NCI-H345 treated with DMSO at 0.1 percent for 48 hours (cell line): ENCODE measurements at regions not wholly inside any gene's neighbourhood (a gene's known extent, or its start where the extent isn't known, plus 50 kb on each side); places are given as distances from the start of the nearest gene placed in this dataset.

Experiments
- DNase-seq: peaks from one replicate; lab custom pipeline; 2025; ENCODE audit not compliant: unreplicated experiment; lab: John Stamatoyannopoulos, UW

DNA sequence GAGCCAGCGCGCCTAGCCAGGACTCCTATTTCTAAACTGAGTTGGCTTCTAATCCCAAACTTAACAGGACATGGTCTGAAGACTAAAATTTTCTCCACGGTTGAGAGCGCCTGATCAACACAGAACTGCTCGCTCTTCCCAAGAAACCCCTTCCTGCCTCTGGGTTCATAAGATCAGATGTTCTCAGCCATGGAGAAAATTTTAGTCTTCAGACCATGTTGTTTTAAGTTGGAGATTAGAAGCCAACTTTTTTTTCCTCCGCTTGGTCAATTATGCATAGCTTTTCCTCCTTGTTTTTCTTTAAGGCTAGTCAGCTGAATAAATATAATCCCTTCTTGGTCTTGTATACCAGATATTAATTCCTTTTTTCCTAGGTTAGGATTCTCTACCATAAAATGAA lies 356.6 kb upstream of the ADAMTS9 start:
- no peak for DNase-seq

- DNase-seq = no peak
Observed at GRCh38 chr3:65042675-65043074, 354.9 kb upstream of the ADAMTS9 start.

GRCh38 chr3:65039754-65040210 lies 352.0 kb upstream of the ADAMTS9 start:
- no peak for DNase-seq

GRCh38 chr3:65037861-65038260 lies 350.1 kb upstream of the ADAMTS9 start:
- no peak for DNase-seq

- DNase-seq = no peak
Observed at GRCh38 chr3:65035246-65035645, 347.4 kb upstream of the ADAMTS9 start.

DNA sequence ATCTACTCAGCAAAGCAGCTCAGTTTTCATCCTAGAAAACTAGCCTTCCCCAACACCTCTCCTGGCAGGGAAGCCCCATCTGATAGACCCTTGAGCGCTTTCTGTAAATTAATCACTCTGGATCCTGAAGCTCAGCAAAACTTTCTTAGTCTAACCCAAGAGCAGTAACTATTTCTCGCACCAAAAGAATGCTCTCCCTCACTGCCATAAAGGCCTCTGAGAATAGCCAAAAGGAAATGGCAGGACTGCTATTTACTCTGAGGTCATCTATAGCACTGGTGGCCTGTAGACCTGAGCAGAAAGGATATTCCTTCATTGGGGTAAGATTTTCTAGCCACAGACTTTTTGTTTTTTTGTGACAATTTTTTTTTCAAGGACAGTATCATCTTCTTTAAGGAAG lies 345.8 kb upstream of the ADAMTS9 start:
- DNase-seq = no peak

DNA sequence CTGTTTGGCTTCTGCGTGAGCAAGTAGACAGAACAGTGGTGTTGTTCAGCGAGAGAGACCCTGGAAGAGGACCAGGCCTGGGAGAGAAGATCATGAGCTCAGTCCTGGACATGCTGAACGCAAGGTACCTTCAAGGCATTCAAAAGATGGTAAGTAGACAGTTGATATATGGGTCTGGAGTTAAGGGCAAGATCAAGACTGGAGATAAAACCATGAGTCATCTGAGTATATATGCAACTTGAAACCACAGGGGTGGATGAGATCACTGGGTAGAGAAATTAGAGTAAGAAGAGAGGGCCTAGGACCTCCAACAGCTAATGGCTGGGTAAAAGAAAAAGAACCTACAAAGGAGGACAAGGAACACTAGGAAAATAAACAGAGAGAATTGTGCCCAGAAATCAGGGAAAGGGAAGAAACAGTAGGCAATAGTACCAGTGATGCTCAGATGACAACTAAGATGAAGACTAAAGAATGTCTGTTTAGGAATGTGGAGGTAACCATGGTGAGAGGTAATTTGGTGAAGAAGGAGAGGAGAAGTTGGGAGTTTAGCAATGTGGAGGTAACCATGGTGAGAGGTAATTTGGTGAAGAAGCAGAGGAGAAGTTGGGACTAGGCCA lies 343.2 kb upstream of the ADAMTS9 start:
- no peak for DNase-seq

DNA sequence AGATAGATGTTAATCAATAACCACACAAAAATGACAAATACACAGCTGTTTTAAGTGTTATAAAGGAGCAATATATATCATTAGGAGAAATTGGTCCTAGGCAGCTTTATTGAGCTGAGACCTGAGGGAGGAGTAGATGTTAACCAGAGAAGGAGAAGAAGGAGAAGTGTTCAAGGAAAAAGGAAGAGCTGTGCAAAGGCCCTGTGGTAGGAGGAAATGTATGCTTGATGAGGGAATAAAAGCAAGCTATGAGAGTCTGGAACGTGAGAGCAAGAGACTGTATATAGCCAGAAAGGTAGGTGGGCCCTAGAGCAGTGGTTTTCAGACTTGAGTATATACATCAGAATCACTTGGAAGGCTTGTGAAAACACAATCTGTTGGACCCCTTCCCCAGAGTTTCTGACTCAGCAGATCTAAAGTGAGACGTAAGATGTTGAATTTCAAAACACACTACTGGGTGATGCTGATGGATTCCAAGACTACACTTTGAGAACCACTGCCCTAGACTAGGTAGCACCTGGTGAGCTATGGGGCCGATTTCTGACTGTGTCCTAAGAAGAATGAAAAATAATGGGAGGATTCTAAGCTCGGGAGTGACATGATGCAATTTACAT lies 342.3 kb upstream of the ADAMTS9 start:
- DNase-seq = no peak

DNA sequence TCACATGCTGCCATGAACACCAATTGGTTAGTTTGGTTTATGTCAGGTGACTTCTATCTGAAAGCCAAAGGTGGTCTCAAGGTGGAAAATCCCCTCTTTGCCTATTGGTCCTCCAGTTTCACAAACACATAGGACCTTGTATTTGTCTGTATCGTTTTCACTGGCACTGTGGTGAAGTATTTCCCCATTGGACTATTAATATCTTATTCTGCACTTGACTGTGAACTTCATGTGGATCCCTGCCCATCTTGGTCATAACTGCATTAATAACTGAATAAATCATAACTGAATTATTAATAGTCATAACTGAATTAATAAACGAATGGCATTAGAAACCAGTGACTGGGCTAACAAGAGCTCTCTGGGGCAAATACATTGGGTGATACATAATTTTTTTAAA lies 341.3 kb upstream of the ADAMTS9 start:
- no peak for DNase-seq

DNA sequence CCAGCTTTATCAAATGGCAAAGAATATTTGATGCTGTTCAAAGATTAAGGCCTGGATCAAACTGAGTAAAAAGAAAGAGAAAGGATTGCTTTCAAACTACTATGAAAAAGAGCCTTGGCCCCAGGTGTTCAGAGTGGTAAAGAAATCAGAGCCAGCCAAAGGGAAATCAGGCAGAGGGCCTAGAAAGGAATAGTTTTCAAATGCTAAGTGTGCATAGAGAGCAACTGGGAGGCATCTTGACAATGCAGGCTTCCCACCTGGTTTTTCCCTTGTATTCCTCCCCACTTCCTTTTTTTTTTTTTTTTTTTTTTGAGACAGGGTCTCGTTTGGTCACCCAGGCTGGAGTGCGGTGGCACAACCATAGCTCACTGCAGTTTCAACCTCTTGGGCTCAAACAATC lies 340.2 kb upstream of the ADAMTS9 start:
- DNase-seq = no peak

GRCh38 chr3:65027335-65027734 lies 339.5 kb upstream of the ADAMTS9 start:
- DNase-seq = no peak

- DNase-seq = no peak
Observed at GRCh38 chr3:65026151-65026550, 338.4 kb upstream of the ADAMTS9 start.

DNA sequence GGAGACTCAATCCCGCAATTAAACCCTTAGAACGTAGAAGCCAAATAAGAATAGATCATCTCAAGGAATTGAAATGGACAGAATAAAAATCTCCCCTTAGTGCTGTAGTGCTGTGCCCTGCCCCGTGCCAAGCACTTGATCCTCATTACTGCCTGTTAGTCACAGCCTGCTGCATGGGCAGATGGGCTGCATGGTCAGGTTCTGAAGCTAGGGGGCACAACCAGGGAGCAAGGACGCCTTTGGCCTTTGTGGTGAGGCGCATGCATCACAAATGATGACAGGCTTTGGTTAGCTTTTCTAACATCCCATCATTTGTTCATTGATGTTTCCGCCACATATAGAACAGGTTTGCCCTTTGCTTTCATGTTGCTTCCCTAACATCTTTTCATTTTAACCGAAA lies 336.3 kb upstream of the ADAMTS9 start:
- DNase-seq = no peak

GRCh38 chr3:65020281-65021160 lies 332.7 kb upstream of the ADAMTS9 start:
- no peak for DNase-seq

DNA sequence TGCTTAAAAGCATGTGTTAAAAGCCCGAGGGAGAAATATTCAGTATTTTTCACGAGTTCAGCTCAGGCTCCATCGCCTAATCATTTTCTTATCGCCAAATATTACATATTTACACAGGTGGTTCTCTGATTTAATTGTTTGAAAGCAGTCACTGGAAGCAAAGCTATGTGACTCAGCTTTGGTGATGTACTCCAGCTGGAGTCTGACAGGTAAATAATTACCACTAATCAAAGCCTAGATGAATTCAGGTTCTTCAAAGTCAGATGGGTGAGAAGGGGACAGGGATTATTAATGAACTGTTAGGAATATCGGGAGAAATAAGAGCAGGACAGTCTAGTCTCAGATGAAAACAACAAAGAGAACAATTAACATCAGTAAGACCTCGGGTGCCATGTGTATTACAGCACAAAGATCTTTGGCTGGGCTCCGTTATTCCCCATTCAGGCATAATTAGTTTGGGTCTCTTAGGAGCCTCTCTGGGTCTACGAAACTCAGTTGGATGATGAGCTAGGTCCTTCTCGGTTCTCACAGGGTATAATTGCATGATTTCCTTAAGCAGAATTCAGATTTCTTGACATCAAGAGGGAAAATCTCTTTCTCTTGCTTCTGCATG lies 331.7 kb upstream of the ADAMTS9 start:
- no peak for DNase-seq

- no peak for DNase-seq
Observed at GRCh38 chr3:65018801-65019200, 331.0 kb upstream of the ADAMTS9 start.

DNA sequence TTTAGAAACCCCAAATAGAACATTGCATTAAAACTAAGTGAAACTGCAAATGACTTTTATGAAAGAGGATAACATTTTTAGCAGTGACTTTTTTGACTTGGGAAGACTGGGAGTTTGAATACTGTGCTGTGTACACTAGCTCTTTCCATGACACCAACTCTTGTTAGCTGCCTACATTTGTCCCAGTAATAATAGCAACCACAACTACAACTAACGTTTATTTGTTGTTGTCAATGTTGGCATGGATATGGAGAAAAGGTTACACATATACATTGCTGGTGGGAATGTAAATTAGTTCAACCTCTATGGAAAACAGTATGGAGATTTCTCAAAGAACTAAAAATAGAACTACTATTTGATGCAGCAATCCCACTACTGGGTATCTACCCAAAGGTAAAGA lies 329.6 kb upstream of the ADAMTS9 start:
- DNase-seq = no peak

DNA sequence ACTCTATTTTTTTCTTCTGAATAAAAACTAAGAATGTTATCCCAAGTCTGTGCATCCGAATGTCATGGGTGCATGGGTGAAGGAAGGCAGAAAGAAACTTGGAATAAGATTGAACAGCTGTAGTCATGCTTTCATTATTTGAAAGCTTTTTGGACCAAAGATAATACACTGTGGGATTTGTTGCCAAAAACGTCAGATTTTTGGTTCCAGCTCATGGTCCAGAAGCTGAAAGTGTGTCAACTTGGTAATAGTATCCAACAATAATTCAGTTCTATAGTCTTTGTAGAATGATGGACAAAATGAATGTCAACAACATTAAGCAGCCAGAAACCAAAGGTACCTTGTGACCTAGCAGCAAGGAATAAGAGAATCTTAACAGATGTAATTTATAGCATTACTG lies 327.9 kb upstream of the ADAMTS9 start:
- DNase-seq = no peak

DNA sequence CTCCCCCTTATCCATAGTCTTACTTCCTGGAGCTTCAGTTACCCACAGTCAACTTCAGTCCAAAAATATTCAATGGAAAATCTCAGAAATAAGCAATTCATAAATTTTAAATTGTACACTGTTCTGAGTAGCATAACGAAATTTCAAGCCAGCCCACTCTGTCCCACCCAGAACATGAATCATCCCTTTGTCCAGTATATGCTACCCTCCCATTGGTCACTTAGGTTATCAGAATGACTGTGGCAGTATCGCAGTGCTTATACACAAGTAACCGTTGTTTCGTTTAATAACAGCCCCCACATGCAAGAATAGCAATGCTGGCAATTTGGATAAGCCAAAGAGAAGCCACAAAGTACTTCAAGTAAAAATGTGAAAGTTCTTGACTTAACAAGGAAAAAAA lies 325.3 kb upstream of the ADAMTS9 start:
- DNase-seq = no peak

- DNase-seq = no peak
Observed at GRCh38 chr3:65006300-65006739, 318.5 kb upstream of the ADAMTS9 start.

GRCh38 chr3:65005486-65005885 lies 317.7 kb upstream of the ADAMTS9 start:
- no peak for DNase-seq
